ENCODE measurements at regions not wholly inside any gene's neighbourhood (a gene's known extent, or its start where the extent isn't known, plus 50 kb on each side); places are given as distances from the start of the nearest gene placed in this dataset.

DNA sequence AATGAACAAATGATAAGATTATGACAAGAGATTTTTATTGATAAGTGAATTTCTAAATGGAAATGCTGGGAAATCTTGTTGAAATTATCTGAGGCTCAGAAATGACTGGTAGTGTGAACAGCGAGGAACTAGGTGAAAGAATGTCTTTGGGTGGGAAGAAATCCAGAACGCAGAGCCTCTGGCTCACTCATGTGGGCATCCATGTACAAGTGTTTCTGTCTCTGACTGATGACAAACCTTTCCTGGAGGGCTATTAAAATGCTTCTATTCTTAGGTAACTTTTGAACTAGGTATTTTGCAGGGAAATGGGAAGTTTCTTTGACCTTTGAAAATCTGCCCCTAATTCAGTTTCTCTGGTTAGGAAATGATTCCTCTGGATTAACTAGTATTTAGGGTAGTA, 598.6 kb downstream of the SLC4A3 start:
- TF ChIP-seq POLR2A (IDR thresholded peaks at IDR 0.05) (no peak), POLR2AphosphoS5 (IDR thresholded peaks at IDR 0.05) (no peak)
